H9 (cell line): ENCODE measurements at regions not wholly inside any gene's neighbourhood (a gene's known extent, or its start where the extent isn't known, plus 50 kb on each side); places are given as distances from the start of the nearest gene placed in this dataset.

Source experiments
- DNase-seq: peaks from one replicate; pipeline ENCODE4 v3.0.0-alpha.2; 2017
- H2AFZ ChIP-seq: one replicate; pipeline ENCODE4 v1.6.1; 2013; ENCODE audit warnings: mild to moderate bottlenecking, low read length, control low read depth, moderate library complexity
- H2AK5ac ChIP-seq: 2 replicates; pipeline ENCODE4 v1.6.1; 2013; ENCODE audit warnings: low read length, control low read depth, mixed read lengths; ENCODE audit not compliant: insufficient read length
- H2BK120ac ChIP-seq: one replicate; pipeline ENCODE4 v1.6.1; 2013; ENCODE audit warnings: low read depth, mild to moderate bottlenecking, low read length, control low read depth, inconsistent platforms; ENCODE audit not compliant: poor library complexity, severe bottlenecking
- H2BK12ac ChIP-seq: 2 replicates; pipeline ENCODE4 v1.6.1; 2013; ENCODE audit warnings: low read length, control low read depth, mixed read lengths, low read depth; ENCODE audit not compliant: insufficient read length
- H2BK15ac ChIP-seq: 2 replicates; pipeline ENCODE4 v1.6.1; 2013; ENCODE audit warnings: low read depth, low read length, control low read depth
- H2BK20ac ChIP-seq: one replicate; pipeline ENCODE4 v1.6.1; 2013; ENCODE audit warnings: low read depth, mild to moderate bottlenecking, low read length, control low read depth, inconsistent platforms; ENCODE audit not compliant: poor library complexity, severe bottlenecking
- H2BK5ac ChIP-seq: 2 replicates; pipeline ENCODE4 v1.6.1; 2013; ENCODE audit warnings: low read length, control low read depth, mixed read lengths; ENCODE audit not compliant: insufficient read length
- H3K14ac ChIP-seq: 2 replicates; pipeline ENCODE4 v1.6.1; 2013; ENCODE audit warnings: low read length, control low read depth; ENCODE audit not compliant: insufficient read depth
- H3K18ac ChIP-seq: 2 replicates; pipeline ENCODE4 v1.6.1; 2013; ENCODE audit warnings: low read depth, mild to moderate bottlenecking, mixed read lengths, low read length, control low read depth; ENCODE audit not compliant: insufficient read length
- H3K23ac ChIP-seq: 2 replicates; pipeline ENCODE4 v1.6.1; 2013; ENCODE audit warnings: low read length, control low read depth, mixed read lengths, low read depth; ENCODE audit not compliant: insufficient read length
- H3K23me2 ChIP-seq: 2 replicates; pipeline ENCODE4 v1.6.1; 2013; ENCODE audit warnings: low read depth, mild to moderate bottlenecking, mixed read lengths, low read length, control low read depth; ENCODE audit not compliant: insufficient read length, poor library complexity, severe bottlenecking
- H3K27ac ChIP-seq: 2 replicates; pipeline ENCODE4 v1.5.1; 2013; ENCODE audit warnings: low read length, control low read depth, mixed read lengths, low read depth; ENCODE audit not compliant: insufficient read length
- H3K27me3 ChIP-seq: 2 replicates; pipeline ENCODE4 v1.6.1; 2013; ENCODE audit warnings: low read length, control low read depth, inconsistent platforms; ENCODE audit not compliant: insufficient read depth
- H3K4ac ChIP-seq: 2 replicates; pipeline ENCODE4 v1.6.1; 2013; ENCODE audit warnings: low read depth, mild to moderate bottlenecking, control low read depth, inconsistent platforms, low read length, moderate library complexity
- H3K4me1 ChIP-seq: 2 replicates; pipeline ENCODE4 v1.6.1; 2013; ENCODE audit warnings: low read length, control low read depth, inconsistent platforms; ENCODE audit not compliant: insufficient read depth
- H3K4me2 ChIP-seq: 2 replicates; pipeline ENCODE4 v1.6.1; 2013; ENCODE audit warnings: low read length, control low read depth, mixed read lengths; ENCODE audit not compliant: insufficient read length, insufficient read depth
- H3K56ac ChIP-seq: 2 replicates; pipeline ENCODE4 v1.6.1; 2013; ENCODE audit warnings: low read depth, mild to moderate bottlenecking, mixed read lengths, low read length, control low read depth; ENCODE audit not compliant: insufficient read length
- H3K79me1 ChIP-seq: 2 replicates; pipeline ENCODE4 v1.6.1; 2013; ENCODE audit warnings: low read depth, mild to moderate bottlenecking, moderate library complexity, low read length, control low read depth, inconsistent platforms; ENCODE audit not compliant: insufficient read depth, poor library complexity, severe bottlenecking
- H3K79me2 ChIP-seq: 2 replicates; pipeline ENCODE4 v1.6.1; 2013; ENCODE audit warnings: low read length, control low read depth, inconsistent platforms; ENCODE audit not compliant: insufficient read depth
- H3K9ac ChIP-seq: 2 replicates; pipeline ENCODE4 v1.6.1; 2013; ENCODE audit warnings: low read length, control low read depth, mixed read lengths; ENCODE audit not compliant: insufficient read length; ENCODE audit errors: extremely low read depth
- H3K9me3 ChIP-seq: one replicate; pipeline ENCODE4 v1.6.1; 2013; ENCODE audit warnings: low read depth, low read length, inconsistent platforms; ENCODE audit not compliant: control insufficient read depth
- H3T11ph ChIP-seq: one replicate; pipeline ENCODE4 v1.6.1; 2013; ENCODE audit warnings: mild to moderate bottlenecking, low read length, control low read depth, inconsistent platforms
- H4K20me1 ChIP-seq: one replicate; pipeline ENCODE4 v1.6.1; 2013; ENCODE audit not compliant: control insufficient read depth, insufficient read length, insufficient read depth
- H4K5ac ChIP-seq: 2 replicates; pipeline ENCODE4 v1.6.1; 2013; ENCODE audit warnings: low read depth, mild to moderate bottlenecking, mixed read lengths, low read length, control low read depth; ENCODE audit not compliant: insufficient read length
- H4K8ac ChIP-seq: replicated peaks from 2 replicates; pipeline ENCODE4 v1.6.1; 2013; ENCODE audit warnings: low read length, control low read depth, mixed read lengths, low read depth; ENCODE audit not compliant: insufficient read length
- H4K91ac ChIP-seq: 2 replicates; pipeline ENCODE4 v1.6.1; 2013; ENCODE audit warnings: low read depth, mild to moderate bottlenecking, moderate library complexity, mixed read lengths, low read length, control low read depth; ENCODE audit not compliant: insufficient read length
- H3K27ac Mint-ChIP-seq, 3 experiments: 2 replicates in 2 of 3; 3 replicates in 1 of 3; pipeline ENCODE4 v1.8.0; 2020 to 2021; ENCODE audit warnings: mixed read lengths in 3 of 3, mild to moderate bottlenecking in 1 of 3, moderate library complexity in 1 of 3
- H3K27me3 Mint-ChIP-seq: 2 replicates; pipeline ENCODE4 v1.8.0; 2021; ENCODE audit warnings: low read depth, mild to moderate bottlenecking, moderate library complexity, mixed read lengths
- H3K36me3 Mint-ChIP-seq, 3 experiments: 2 replicates in 2 of 3; 3 replicates in 1 of 3; pipeline ENCODE4 v1.8.0; 2020 to 2021; ENCODE audit warnings: low read depth in 3 of 3, mixed read lengths in 3 of 3; ENCODE audit not compliant: insufficient read depth in 1 of 3
- H3K4me1 Mint-ChIP-seq, 2 experiments: 2 replicates each; pipeline ENCODE4 v1.8.0; 2020; ENCODE audit warnings: mixed read lengths in 2 of 2
- H3K4me3 Mint-ChIP-seq, 2 experiments: 2 replicates in 1 of 2; 3 replicates in 1 of 2; pipeline ENCODE4 v1.8.0; 2020 to 2021; ENCODE audit warnings: mild to moderate bottlenecking in 2 of 2, mixed read lengths in 2 of 2, moderate library complexity in 1 of 2
- H3K9me3 Mint-ChIP-seq, 2 experiments: 2 replicates in 1 of 2; 3 replicates in 1 of 2; pipeline ENCODE4 v1.8.0; 2020; ENCODE audit warnings: mild to moderate bottlenecking in 2 of 2, mixed read lengths in 2 of 2, moderate library complexity in 1 of 2
- WGBS: extraction: QIAGEN DNeasy Blood & Tissue Kit; methylation state at CpG from one replicate; pipeline ENCODE4 v1.1.7; 2013; ENCODE audit warnings: missing lambda C conversion rate, low lambda C conversion rate, mixed read lengths; ENCODE audit not compliant: insufficient read length; ENCODE audit errors: extremely low coverage; 5-methylcytosine and 5-hydroxymethylcytosine counted together
- TF ChIP-seq, protein P1 (sequence below): fragments of 200-600 bp; sonication (generic); conservative IDR thresholded peaks from 3 replicates; pipeline ENCODE4 v1.8.0; 2021; ENCODE audit warnings: antibody characterized with exemption, mild to moderate bottlenecking

DNA sequence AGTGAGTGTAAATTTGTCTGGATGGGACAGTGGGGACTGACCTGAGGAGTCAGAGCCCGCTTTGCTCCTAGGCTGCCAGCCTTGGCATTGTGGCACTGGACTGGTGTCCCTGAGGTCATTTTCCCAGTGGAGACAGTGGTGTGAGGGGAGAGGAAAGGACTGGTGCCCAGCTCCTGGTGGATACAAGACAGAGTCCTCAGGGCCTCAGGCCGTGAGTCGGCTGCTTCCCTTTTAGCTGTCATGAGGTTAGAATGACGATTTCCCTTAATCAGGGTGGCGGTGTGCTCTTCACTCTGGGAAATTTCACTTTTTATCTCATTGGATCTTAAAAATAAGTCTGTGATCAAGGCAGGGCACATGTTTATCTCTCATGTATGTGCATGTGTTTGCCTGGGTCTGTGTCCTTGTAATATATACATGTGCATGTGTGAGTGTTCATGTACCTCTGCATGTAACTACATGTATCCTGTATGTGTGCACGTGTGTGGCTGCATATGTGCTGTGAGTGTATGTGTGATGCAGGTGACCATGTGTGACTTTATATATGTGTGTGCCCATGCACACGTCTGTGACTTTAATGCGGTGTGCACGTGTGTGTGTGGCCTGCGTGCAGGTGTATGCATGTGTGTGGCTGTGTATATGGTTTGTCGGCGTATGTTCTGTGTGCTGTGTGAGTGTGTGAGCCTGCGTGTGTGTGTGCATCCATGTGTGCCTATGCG lies 55.7 kb downstream of the GLI2 start:
- no peak overlapping the region for H3K4me2 ChIP-seq
- H3K4me1 ChIP-seq: peaks cover 11% of the 10 kb centered on the region; the same call in 1 of the 2 replicates

More for the DNA sequence above, 55.7 kb downstream of the GLI2 start:
- H3K79me1 ChIP-seq: peaks cover 3% of the 10 kb centered on the region
- H3K79me2 ChIP-seq: peaks cover 5% of the 10 kb centered on the region; the same call in 1 of the 2 replicates
- peaks cover 0 to 17% (median 0%) of the 10 kb centered on the region in 3 experiments; a peak in 3 of 7 replicates for H3K36me3 Mint-ChIP-seq
- TF ChIP-seq, protein P1, sequence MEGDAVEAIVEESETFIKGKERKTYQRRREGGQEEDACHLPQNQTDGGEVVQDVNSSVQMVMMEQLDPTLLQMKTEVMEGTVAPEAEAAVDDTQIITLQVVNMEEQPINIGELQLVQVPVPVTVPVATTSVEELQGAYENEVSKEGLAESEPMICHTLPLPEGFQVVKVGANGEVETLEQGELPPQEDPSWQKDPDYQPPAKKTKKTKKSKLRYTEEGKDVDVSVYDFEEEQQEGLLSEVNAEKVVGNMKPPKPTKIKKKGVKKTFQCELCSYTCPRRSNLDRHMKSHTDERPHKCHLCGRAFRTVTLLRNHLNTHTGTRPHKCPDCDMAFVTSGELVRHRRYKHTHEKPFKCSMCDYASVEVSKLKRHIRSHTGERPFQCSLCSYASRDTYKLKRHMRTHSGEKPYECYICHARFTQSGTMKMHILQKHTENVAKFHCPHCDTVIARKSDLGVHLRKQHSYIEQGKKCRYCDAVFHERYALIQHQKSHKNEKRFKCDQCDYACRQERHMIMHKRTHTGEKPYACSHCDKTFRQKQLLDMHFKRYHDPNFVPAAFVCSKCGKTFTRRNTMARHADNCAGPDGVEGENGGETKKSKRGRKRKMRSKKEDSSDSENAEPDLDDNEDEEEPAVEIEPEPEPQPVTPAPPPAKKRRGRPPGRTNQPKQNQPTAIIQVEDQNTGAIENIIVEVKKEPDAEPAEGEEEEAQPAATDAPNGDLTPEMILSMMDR: no peak
- H3K9me3 Mint-ChIP-seq: no peaks in the 10 kb centered on the region
- no peak overlapping the region for H2BK5ac ChIP-seq
- no peak overlapping the region for H2AFZ ChIP-seq
- H3K27me3 Mint-ChIP-seq: no peaks in the 10 kb centered on the region
- H3K23me2 ChIP-seq: no peaks in the 10 kb centered on the region
- H2BK20ac ChIP-seq: no peak overlapping the region
- peaks cover 85 to 92% of the 10 kb centered on the region in 2 experiments for H3K4me1 Mint-ChIP-seq
- no peak overlapping the region for H4K91ac ChIP-seq
- no peak overlapping the region for H2AK5ac ChIP-seq
- H4K8ac ChIP-seq: no peak overlapping the region
- no CpG with 5 or more reads among the region's 14 CpGs for WGBS
- H3K14ac ChIP-seq: no peak overlapping the region
- DNase-seq: no peak
- H3K27me3 ChIP-seq: no peaks in the 10 kb centered on the region
- H3K4me3 Mint-ChIP-seq: no peak overlapping the region; a peak in 1 of 5 replicates
- H4K5ac ChIP-seq: no peak overlapping the region
- peak overlapping the region; percentile 22 to 53 (median 34); a peak in 5 of 7 replicates for H3K27ac Mint-ChIP-seq
- no peak overlapping the region for H3K4ac ChIP-seq
- H3K18ac ChIP-seq: no peak overlapping the region
- no peak overlapping the region for H3K23ac ChIP-seq
- H3K27ac ChIP-seq: no peak overlapping the region
- H4K20me1 ChIP-seq: peaks cover 4% of the 10 kb centered on the region
- no peak overlapping the region for H2BK12ac ChIP-seq
- H3K9me3 ChIP-seq: no peaks in the 10 kb centered on the region
- no peak overlapping the region for H2BK15ac ChIP-seq
- no peak overlapping the region for H3K56ac ChIP-seq
- H3K9ac ChIP-seq: no peak overlapping the region
- H2BK120ac ChIP-seq: no peak overlapping the region
- no peak overlapping the region for H3T11ph ChIP-seq
